GM21360 (cell line): ENCODE measurements at regions not wholly inside any gene's neighbourhood (a gene's known extent, or its start where the extent isn't known, plus 50 kb on each side); places are given as distances from the start of the nearest gene placed in this dataset.

Experiments used
- ATAC-seq: cut with Tn5 transposase; IDR thresholded peaks from one replicate; pipeline ENCODE4 v1.9.1; 2021; ENCODE audit warnings: mild to moderate bottlenecking, moderate library complexity; ENCODE audit not compliant: unreplicated experiment

GRCh38 chr6:166050559-166050958 is 117.1 kb downstream of the TBXT start:
- no peak for ATAC-seq

GRCh38 chr6:166046982-166047381 is 120.7 kb downstream of the TBXT start:
- no peak for ATAC-seq

GRCh38 chr6:166046226-166046625 is 121.4 kb downstream of the TBXT start:
- ATAC-seq = no peak

- ATAC-seq = no peak
Observed at GRCh38 chr6:166045860-166046200, 121.8 kb downstream of the TBXT start.

- ATAC-seq = no peak
Observed at GRCh38 chr6:166045173-166045859, 122.3 kb downstream of the TBXT start.

- no peak for ATAC-seq
Observed at GRCh38 chr6:166041277-166041676, 126.4 kb downstream of the TBXT start.

GRCh38 chr6:166040292-166040691 is 127.4 kb downstream of the TBXT start:
- no peak for ATAC-seq

- ATAC-seq = no peak
Observed at GRCh38 chr6:166036316-166037095, 131.1 kb downstream of the TBXT start.

- ATAC-seq = no peak
Observed at GRCh38 chr6:166032366-166033200, 135.1 kb downstream of the TBXT start.

- no peak for ATAC-seq
Observed at GRCh38 chr6:166031275-166031674, 136.4 kb downstream of the TBXT start.

- ATAC-seq = peak; percentile 58
Observed at GRCh38 chr6:166029506-166029905, 138.1 kb downstream of the TBXT start.

GRCh38 chr6:166027761-166028160 is 139.9 kb downstream of the TBXT start:
- no peak for ATAC-seq

- no peak for ATAC-seq
Observed at GRCh38 chr6:166026586-166027126, 141.0 kb downstream of the TBXT start.

GRCh38 chr6:166025149-166025898 is 142.3 kb downstream of the TBXT start:
- no peak for ATAC-seq

GRCh38 chr6:166024252-166024651 is 143.4 kb downstream of the TBXT start:
- ATAC-seq = no peak

GRCh38 chr6:166023273-166023989 is 144.2 kb downstream of the TBXT start:
- ATAC-seq = no peak

GRCh38 chr6:166021429-166021828 is 146.2 kb downstream of the TBXT start:
- no peak for ATAC-seq

GRCh38 chr6:166019214-166019613 is 148.4 kb downstream of the TBXT start:
- no peak for ATAC-seq

GRCh38 chr6:166017032-166017635 is 150.5 kb downstream of the TBXT start:
- no peak for ATAC-seq

GRCh38 chr6:166014966-166015365 is 152.7 kb downstream of the TBXT start:
- ATAC-seq = no peak
